Neutrophil (primary cell): ENCODE measurements at regions not wholly inside any gene's neighbourhood (a gene's known extent, or its start where the extent isn't known, plus 50 kb on each side); places are given as distances from the start of the nearest gene placed in this dataset.

Source experiments
- H3K27ac ChIP-seq: fragments of 200-600 bp; sonication (generic); 2 replicates; pipeline ENCODE4 v1.5.1; 2016; ENCODE audit warnings: mild to moderate bottlenecking, moderate library complexity
- H3K27me3 ChIP-seq: fragments of 200-600 bp; sonication (generic); 2 replicates; pipeline ENCODE4 v1.6.0; 2016; ENCODE audit warnings: mild to moderate bottlenecking
- H3K36me3 ChIP-seq: fragments of 200-600 bp; sonication (generic); 2 replicates; pipeline ENCODE4 v1.5.1; 2017
- H3K4me1 ChIP-seq, 2 experiments: fragments of 200-600 bp in 1 of 2; sonication (generic) in 1 of 2; 1 replicate in 1 of 2; 2 replicates in 1 of 2; pipeline versions ENCODE4 v1.5.1 to v1.6.1; 2013 to 2016; ENCODE audit warnings: low read depth in 1 of 2, low read length in 1 of 2, mild to moderate bottlenecking in 1 of 2, moderate library complexity in 1 of 2; ENCODE audit not compliant: control insufficient read depth in 1 of 2, insufficient read depth in 1 of 2
- H3K4me3 ChIP-seq, 2 experiments: fragments of 200-600 bp in 1 of 2; sonication (generic) in 1 of 2; 1 replicate in 1 of 2; 2 replicates in 1 of 2; pipeline ENCODE4 v1.5.1; 2013 to 2016; ENCODE audit warnings: low read depth in 1 of 2, low read length in 1 of 2, mild to moderate bottlenecking in 1 of 2, moderate library complexity in 1 of 2
- H3K9me3 ChIP-seq: fragments of 200-600 bp; sonication (generic); 2 replicates; pipeline ENCODE4 v1.5.1; 2016
- TF ChIP-seq, protein P1 (sequence below): fragments of 200-600 bp; sonication (generic); IDR thresholded peaks from 2 replicates; pipeline ENCODE4 v1.5.1; 2016; ENCODE audit warnings: antibody characterized with exemption

- Histone ChIP-seq H3K9me3 (no peaks in the 10 kb centered on the region), H3K4me3 (no peak overlapping the region), H3K27me3 (no peaks in the 10 kb centered on the region), H3K27ac (no peak overlapping the region), H3K4me1 (no peaks in the 10 kb centered on the region), H3K36me3 (no peaks in the 10 kb centered on the region)
- TF ChIP-seq, protein P1, sequence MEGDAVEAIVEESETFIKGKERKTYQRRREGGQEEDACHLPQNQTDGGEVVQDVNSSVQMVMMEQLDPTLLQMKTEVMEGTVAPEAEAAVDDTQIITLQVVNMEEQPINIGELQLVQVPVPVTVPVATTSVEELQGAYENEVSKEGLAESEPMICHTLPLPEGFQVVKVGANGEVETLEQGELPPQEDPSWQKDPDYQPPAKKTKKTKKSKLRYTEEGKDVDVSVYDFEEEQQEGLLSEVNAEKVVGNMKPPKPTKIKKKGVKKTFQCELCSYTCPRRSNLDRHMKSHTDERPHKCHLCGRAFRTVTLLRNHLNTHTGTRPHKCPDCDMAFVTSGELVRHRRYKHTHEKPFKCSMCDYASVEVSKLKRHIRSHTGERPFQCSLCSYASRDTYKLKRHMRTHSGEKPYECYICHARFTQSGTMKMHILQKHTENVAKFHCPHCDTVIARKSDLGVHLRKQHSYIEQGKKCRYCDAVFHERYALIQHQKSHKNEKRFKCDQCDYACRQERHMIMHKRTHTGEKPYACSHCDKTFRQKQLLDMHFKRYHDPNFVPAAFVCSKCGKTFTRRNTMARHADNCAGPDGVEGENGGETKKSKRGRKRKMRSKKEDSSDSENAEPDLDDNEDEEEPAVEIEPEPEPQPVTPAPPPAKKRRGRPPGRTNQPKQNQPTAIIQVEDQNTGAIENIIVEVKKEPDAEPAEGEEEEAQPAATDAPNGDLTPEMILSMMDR, result no peak
These were observed 865.1 kb upstream of the ADAMTS5 start for GRCh38 chr21:27831816-27832569.

DNA sequence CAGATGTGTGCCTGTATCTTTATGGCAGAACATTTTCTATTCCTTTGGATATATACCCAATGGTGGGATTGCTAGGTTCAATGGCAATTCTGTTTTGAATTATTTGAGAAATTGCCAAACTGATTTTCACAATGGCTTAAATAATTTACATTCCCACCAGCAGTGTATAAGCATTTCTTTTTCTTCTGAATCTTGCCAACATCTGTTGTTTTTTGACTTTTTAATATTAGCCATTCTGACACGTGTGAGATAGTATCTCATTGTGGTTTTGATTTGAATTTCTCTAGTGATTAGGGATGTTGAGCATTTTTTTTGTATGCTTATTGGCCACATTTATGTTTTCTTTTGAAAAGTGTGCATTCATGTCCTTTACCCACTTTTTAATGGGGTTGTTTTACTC lies 864.3 kb upstream of the ADAMTS5 start:
- Histone ChIP-seq H3K4me1 (no peaks in the 10 kb centered on the region), H3K27ac (no peak overlapping the region), H3K27me3 (no peaks in the 10 kb centered on the region), H3K9me3 (no peaks in the 10 kb centered on the region), H3K36me3 (no peaks in the 10 kb centered on the region), H3K4me3 (no peak overlapping the region)
- TF ChIP-seq, protein P1, result no peak

DNA sequence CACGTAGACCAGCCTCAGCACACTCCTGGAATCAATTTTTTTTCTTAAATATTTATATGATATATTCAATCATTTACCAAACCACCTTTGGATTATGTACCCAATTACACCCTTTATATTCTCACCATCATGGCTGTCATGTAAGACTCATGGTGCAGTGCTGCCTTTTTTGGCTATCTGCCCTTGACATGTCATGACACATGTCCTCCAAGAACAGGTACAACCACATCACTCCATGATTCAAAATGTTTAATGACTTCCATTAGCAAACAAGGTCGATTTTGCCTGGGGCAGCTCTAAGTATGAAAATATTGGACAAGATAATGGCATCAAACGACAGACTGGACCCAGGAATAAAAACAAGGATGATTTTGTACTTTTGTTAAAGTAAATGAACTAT lies 861.1 kb upstream of the ADAMTS5 start:
- H3K27me3 ChIP-seq, result no peaks in the 10 kb centered on the region
- no peaks in the 10 kb centered on the region for H3K36me3 ChIP-seq
- H3K4me1 ChIP-seq, result no peaks in the 10 kb centered on the region
- no peaks in the 10 kb centered on the region for H3K9me3 ChIP-seq
- no peak overlapping the region for H3K4me3 ChIP-seq
- no peak overlapping the region for H3K27ac ChIP-seq
- TF ChIP-seq, protein P1, result no peak

- H3K4me3 ChIP-seq, result no peak overlapping the region
- TF ChIP-seq, protein P1, result no peak
These were observed 858.1 kb upstream of the ADAMTS5 start for GRCh38 chr21:27825035-27825434.

GRCh38 chr21:27823652-27824201 lies 856.8 kb upstream of the ADAMTS5 start:
- H3K9me3 ChIP-seq, result no peaks in the 10 kb centered on the region
- TF ChIP-seq, protein P1, result no peak

More at GRCh38 chr21:27825035-27825434, 858.1 kb upstream of the ADAMTS5 start:
- H3K36me3 ChIP-seq, result no peaks in the 10 kb centered on the region
- no peaks in the 10 kb centered on the region for H3K9me3 ChIP-seq
- H3K27ac ChIP-seq, result no peak overlapping the region
- H3K4me1 ChIP-seq, result no peaks in the 10 kb centered on the region
- H3K27me3 ChIP-seq, result no peaks in the 10 kb centered on the region

More at GRCh38 chr21:27823652-27824201, 856.8 kb upstream of the ADAMTS5 start:
- Histone ChIP-seq H3K36me3 (no peaks in the 10 kb centered on the region), H3K27ac (no peak overlapping the region), H3K4me3 (no peak overlapping the region), H3K27me3 (no peaks in the 10 kb centered on the region), H3K4me1 (no peaks in the 10 kb centered on the region)
